Dermis blood vessel endothelial cell (primary cell): ENCODE measurements at regions not wholly inside any gene's neighbourhood (a gene's known extent, or its start where the extent isn't known, plus 50 kb on each side); places are given as distances from the start of the nearest gene placed in this dataset.

Experiments used
- DNase-seq: peaks from one replicate; pipeline ENCODE4 v3.0.0; 2010

GRCh38 chr12:84740602-84741001 is 172.0 kb downstream of the SLC6A15 start:
- no peak for DNase-seq

- DNase-seq: no peak
Observed at GRCh38 chr12:84738481-84738972, 174.1 kb downstream of the SLC6A15 start.

DNA sequence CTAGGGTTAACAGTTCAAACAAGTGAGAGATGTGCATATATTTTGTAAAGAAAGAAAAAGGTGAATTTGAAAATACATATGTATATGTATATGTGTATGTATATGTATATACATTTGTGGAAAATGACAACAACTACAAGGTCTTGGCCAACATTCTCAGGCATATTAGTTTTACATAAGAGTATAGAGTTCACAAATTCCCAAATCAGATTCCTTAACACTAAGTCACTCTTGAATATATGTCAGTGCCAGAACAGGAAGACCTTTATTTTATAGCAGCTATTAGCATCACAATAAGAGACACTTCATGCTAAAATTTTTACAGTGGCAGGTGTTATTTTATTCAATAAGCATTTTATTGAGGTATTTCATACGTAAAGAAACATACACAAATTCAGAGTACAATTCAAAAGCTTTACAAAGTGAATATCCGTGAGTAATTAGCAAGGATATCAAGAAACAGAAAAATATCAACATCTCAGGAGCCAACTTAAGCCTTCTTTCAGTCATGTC is 179.7 kb downstream of the SLC6A15 start:
- DNase-seq: no peak

GRCh38 chr12:84730561-84731162 is 181.9 kb downstream of the SLC6A15 start:
- DNase-seq: no peak

GRCh38 chr12:84727961-84728360 is 184.6 kb downstream of the SLC6A15 start:
- no peak for DNase-seq

DNA sequence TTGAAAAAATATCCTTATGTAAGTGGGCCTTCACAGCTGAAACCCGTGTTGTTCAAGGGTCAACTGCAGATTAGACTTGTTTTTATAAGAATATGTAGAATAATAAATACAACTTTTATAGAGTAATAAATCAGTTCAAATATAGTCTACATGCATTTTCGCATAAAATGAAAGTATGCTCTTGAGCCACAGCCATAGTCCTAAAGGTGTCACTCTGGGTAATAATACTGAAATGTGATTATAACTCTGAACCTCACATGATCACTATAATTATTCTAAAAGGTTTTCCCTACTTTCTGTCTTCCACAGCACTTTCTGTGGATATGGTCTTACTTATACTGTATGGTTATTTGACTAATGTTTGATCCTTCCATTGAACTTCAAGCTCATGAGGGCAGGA is 185.8 kb downstream of the SLC6A15 start:
- DNase-seq: no peak

DNA sequence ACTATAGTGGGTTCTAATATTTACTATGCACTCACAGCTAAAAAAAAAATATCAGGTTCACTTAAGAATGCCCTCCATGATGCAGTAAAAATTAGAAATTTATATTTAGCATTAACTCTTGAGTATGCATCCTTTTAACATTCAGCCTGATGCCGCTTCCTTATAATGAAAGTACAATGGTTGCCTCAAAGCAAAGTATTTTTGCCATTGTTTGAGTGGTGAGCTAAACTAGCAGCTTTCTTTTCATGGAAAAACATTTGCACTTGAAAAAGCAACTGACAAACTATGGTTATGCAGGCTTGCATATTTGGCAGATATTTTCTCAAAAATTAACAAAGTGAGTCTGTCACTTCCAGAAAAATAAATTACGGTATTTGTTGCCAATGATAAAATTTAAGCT is 188.6 kb downstream of the SLC6A15 start:
- no peak for DNase-seq

DNA sequence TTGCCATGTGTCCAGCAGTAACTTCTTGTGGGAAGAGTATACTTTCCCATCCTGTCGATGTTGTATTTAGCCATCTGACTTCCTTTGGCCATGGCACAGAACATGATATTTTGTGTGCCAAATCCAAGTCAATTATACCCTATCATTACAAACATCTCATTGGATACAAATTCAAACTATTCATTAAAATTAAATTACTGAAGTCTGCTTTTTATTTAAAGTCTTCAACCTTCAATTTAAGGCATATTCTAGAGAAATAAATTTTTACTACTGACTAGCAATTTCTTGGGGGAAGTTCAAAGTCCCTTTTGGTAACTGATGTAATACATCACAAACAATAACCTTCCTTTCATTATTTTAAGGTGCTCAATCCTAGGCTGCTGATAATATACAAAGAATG is 192.6 kb downstream of the SLC6A15 start:
- DNase-seq: no peak

GRCh38 chr12:84718906-84719305 is 193.7 kb downstream of the SLC6A15 start:
- no peak for DNase-seq

DNA sequence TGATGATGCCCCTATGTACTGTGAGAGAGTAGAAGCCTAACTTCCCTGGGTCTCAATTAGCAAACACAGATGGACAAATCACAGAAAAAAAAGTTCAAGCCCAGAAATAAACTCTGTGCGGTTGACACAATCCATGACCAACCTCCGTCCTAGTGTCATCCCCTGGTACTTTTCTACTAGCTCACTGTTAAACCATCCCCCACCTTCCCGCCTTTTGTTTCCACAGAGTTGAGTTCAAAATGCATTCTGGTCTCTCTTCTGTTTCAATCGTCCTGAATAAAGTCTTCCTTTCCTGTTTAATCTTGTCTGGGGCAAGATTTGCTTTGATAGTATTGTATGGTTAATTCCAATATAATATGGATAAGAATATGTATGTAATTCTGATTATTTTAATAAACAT is 199.9 kb downstream of the SLC6A15 start:
- no peak for DNase-seq

- no peak for DNase-seq
Observed at GRCh38 chr12:84706374-84706773, 206.2 kb downstream of the SLC6A15 start.

GRCh38 chr12:84704856-84705255 is 207.7 kb downstream of the SLC6A15 start:
- DNase-seq: no peak

- no peak for DNase-seq
Observed at GRCh38 chr12:84702001-84702400, 210.6 kb downstream of the SLC6A15 start.

- no peak for DNase-seq
Observed at GRCh38 chr12:84701041-84701440, 211.6 kb downstream of the SLC6A15 start.

DNA sequence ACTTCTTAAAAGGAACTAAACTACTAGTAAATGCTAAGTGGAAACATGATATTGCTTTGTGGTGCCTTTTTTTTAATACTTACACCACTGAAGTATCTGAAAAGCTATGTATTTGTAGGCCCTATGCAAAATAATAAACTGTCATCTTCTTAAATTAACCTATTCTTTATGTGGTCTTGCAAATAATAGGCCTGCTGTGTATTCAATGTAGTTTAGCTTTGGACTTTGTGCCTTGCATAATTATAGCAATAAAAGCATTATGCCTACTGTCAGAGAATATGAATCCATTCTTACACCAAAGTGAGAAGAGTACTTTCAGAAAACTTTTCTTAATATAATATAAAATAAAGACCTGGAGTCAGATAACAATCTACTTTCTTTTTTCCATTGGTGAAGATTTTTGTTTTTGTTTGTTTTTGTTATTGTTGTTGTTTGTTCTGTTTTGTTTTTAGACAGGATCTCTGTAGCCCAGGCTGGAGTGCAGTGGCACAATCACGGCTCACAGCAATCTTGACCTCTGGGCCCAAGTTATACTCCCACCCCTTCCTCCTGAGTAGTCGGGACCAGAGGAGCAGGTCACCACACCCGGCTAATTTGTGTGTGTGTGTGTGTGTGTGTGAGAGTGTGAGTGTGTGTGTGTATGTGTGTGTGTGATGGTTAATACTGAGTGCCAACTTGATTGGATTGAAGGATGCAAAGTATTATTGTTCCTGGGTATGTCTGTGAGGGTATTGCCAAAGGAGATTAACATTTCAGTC is 213.8 kb downstream of the SLC6A15 start:
- DNase-seq: no peak

GRCh38 chr12:84696908-84697540 is 215.6 kb downstream of the SLC6A15 start:
- DNase-seq: no peak

DNA sequence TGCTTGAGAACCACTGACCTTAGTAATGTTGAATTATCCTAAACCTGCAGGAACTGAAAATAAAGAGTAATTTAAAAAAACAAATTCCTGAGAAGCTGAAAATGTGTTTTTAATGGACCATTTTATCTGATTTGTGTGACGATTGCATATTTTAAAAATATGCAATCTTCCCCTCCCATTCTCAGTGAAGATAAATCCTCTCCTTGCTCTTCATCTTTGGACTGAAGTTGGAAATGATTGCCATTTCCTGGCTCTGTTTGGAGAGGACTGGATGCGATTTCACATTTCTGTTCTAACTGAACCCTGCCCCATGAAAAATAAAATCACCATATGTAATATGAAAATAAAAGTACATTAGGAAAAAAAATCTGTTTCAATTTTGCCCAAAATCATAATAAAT is 216.3 kb downstream of the SLC6A15 start:
- DNase-seq: no peak

GRCh38 chr12:84694116-84694515 is 218.5 kb downstream of the SLC6A15 start:
- DNase-seq: no peak

- DNase-seq: no peak
Observed at GRCh38 chr12:84692071-84692470, 220.5 kb downstream of the SLC6A15 start.

DNA sequence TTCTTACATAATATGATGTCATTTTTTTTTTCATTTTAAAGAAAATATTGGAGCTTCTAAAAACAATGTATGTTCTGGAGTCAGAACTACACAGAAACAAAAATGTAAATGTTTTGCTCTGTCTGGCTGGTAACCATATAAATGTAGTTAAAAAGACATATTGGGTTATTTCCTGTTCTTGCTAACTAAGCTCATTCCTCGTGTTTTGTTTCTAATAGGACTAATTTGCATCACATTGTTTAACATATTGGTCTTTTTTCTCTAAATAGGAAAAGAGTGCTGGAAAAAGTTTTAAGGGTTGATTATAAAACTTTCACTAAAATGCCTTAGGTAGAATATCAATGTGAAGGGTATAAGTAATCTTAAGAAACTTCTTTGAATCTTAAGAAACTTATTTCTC is 221.3 kb downstream of the SLC6A15 start:
- DNase-seq: no peak

DNA sequence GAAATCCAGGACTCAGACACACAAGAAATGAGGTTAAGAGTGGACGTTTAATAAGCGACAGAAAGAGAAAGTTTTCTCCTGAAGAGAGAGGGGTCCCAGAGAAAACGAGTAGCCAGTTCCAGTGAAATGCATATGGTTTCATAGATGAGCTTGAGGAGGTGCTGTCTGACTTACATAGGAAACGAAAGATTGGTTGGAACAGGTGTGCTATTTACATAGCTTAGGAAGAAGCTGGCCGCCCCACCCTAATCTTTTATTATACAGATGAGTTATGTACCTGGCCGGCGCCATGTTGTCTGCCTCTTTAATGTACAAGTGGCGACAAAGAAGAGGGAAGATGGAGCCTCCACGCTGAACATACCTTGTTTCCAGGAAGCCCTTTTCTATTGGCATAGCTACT is 223.0 kb downstream of the SLC6A15 start:
- no peak for DNase-seq

GRCh38 chr12:84685379-84685778 is 227.2 kb downstream of the SLC6A15 start:
- DNase-seq: no peak

DNA sequence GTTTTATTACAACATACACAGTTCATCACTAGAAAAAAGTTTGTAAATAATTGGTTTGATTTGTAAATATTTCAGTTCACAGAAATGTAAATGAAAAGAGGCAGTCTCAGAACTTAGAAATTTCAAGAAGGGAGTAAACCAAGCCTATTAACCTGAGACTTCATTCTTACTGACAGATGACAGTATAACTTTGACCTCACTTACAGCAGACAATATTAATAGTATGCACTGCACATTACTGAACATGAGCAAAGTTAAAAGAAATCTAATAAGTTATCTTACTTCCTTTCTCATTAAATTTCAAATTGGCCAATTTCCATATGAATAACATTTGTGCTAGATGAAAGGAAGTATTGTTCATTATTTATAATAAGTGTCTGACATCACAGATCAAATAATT is 235.8 kb downstream of the SLC6A15 start:
- DNase-seq: no peak

DNA sequence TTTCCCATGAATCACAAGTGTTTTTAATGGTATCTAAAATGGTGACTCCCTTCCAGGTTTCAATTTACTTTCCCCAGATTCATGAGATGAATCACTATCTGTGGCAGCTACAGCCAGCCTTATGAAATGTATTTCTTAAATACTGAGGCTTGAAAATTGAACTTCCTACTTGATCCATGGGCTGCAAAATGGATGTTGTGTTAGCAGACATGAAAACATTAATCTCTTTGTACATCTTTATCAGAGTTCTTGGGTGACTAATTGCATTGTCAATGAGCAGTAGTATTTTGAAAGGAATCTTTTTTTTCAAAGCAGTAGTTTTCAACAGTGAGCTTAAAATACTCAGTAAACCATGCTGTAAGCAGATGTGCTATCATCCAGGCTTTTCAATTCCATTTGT is 250.8 kb downstream of the SLC6A15 start:
- DNase-seq: no peak
